ENCODE measurements at regions not wholly inside any gene's neighbourhood (a gene's known extent, or its start where the extent isn't known, plus 50 kb on each side); places are given as distances from the start of the nearest gene placed in this dataset.
A peak's percentile ranks its signal among the peaks of the same experiment; 100 is the strongest.
"Not testable (repeated sequence)": the region's sequence is repeated elsewhere in the genome, so short reads cannot be mapped to it uniquely, and the experiment has no call there.

- not testable (repeated sequence) for DNase-seq
Observed at GRCh38 chr5:71822065-71822464, 103.0 kb downstream of the CARTPT start.

GRCh38 chr5:71825992-71826391 lies 106.9 kb downstream of the CARTPT start:
- no peak for DNase-seq

- no peak for DNase-seq
Observed at GRCh38 chr5:71828291-71829040, 109.4 kb downstream of the CARTPT start.

GRCh38 chr5:71829206-71829605 lies 110.1 kb downstream of the CARTPT start:
- DNase-seq, result no peak

GRCh38 chr5:71830681-71831539 lies 111.8 kb downstream of the CARTPT start:
- peak in 1 of 2 experiments; percentile 36 for DNase-seq

- DNase-seq, result no peak
Observed at GRCh38 chr5:71832812-71833715, 114.0 kb downstream of the CARTPT start.

- DNase-seq, result no peak
Observed at GRCh38 chr5:71834601-71835000, 115.5 kb downstream of the CARTPT start.

GRCh38 chr5:71836084-71836483 lies 117.0 kb downstream of the CARTPT start:
- DNase-seq, result peak; percentile 9 to 43

- DNase-seq, result no peak
Observed at GRCh38 chr5:71836559-71837112, 117.6 kb downstream of the CARTPT start.

GRCh38 chr5:71838286-71838685 lies 119.2 kb downstream of the CARTPT start:
- no peak for DNase-seq

GRCh38 chr5:71839096-71839884 lies 120.2 kb downstream of the CARTPT start:
- DNase-seq, result peak in 1 of 2 experiments; percentile 73

- no peak for DNase-seq
Observed at GRCh38 chr5:71841107-71841506, 122.0 kb downstream of the CARTPT start.

GRCh38 chr5:71843111-71843510 lies 124.0 kb downstream of the CARTPT start:
- DNase-seq, result peak in 1 of 2 experiments; percentile 2

GRCh38 chr5:71844862-71845261 lies 125.8 kb downstream of the CARTPT start:
- DNase-seq, result no peak

- no peak for DNase-seq
Observed at GRCh38 chr5:71859515-71859914, 140.4 kb downstream of the CARTPT start.

- DNase-seq, result no peak
Observed at GRCh38 chr5:71860048-71860447, 141.0 kb downstream of the CARTPT start.

GRCh38 chr5:71861682-71862081 lies 142.6 kb downstream of the CARTPT start:
- no peak for DNase-seq

GRCh38 chr5:71862087-71862486 lies 143.0 kb downstream of the CARTPT start:
- peak; percentile 30 to 56 for DNase-seq

GRCh38 chr5:71862507-71863060 lies 143.5 kb downstream of the CARTPT start:
- DNase-seq, result peak; percentile 26 to 75

GRCh38 chr5:71864730-71865601 lies 145.9 kb downstream of the CARTPT start:
- no peak for DNase-seq

All from NCI-H524 (cell line).